ENCODE measurements at regions not wholly inside any gene's neighbourhood (a gene's known extent, or its start where the extent isn't known, plus 50 kb on each side); places are given as distances from the start of the nearest gene placed in this dataset.

GRCh38 chr9:28628031-28628430 lies 1054.8 kb upstream of the C9orf72 start:
- TF ChIP-seq CTCF (IDR thresholded peaks at IDR 0.05) = no peak
- TF ChIP-seq POLR2A (IDR thresholded peaks at IDR 0.05) = no peak

Measured in thyroid gland (tissue), 4 donors.